ENCODE measurements at regions not wholly inside any gene's neighbourhood (a gene's known extent, or its start where the extent isn't known, plus 50 kb on each side); places are given as distances from the start of the nearest gene placed in this dataset.

DNA sequence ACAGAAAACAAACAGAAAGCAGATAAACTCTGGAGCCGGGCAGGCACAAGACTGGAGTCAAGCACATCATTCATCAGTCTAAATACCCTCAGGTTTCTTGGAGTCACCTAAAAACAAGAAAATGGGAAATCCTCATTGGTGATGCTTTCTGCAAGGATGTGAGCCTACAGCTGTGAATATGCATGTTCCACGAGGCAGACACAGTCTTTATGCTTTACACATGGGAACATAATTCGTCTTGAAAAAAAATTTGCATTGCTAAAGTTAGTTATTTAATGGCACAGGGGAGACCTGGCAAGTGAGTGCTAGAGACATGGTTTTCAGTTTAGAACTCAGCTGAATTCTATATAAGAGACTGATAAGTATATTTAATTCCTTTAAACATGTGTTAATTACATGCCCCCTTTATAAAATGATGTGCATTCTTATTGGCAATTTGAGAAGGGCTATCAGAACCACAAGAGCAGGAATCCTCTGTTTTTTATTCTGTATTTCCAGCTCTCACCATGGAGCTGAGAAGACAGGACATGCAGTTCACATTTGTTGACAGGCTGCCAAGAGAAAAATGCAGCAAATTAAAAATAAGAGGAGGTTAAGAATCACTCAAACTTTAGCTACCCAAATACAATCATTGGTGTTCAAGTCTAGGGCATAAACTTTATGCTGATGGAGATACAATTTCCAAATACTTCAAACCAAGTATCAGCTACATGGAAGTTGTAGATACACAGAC, 438.0 kb upstream of the MPDZ start:
- TF ChIP-seq CREB1 (IDR thresholded peaks at IDR 0.05; ENCODE audit: low read depth): no peak
- TF ChIP-seq REST (IDR thresholded peaks at IDR 0.05; ENCODE audit: low read depth): no peak
- TF ChIP-seq YY1 (IDR thresholded peaks at IDR 0.05; ENCODE audit: low read depth): no peak
- TF ChIP-seq EGR1 (IDR thresholded peaks at IDR 0.05): no peak
- TF ChIP-seq CEBPB (IDR thresholded peaks at IDR 0.05): no peak
- TF ChIP-seq RAD21 (IDR thresholded peaks at IDR 0.05; ENCODE audit: low read depth): no peak
- no peak; the same call in 1 of the 2 replicates for TF ChIP-seq NFIC (IDR thresholded peaks at IDR 0.05)
- no peak for TF ChIP-seq TAF1 (IDR thresholded peaks at IDR 0.05; ENCODE audit: low read depth)
- TF ChIP-seq TEAD4 (IDR thresholded peaks at IDR 0.05): no peak

- no peak for TF ChIP-seq CEBPB (IDR thresholded peaks at IDR 0.05)
- TF ChIP-seq YY1 (IDR thresholded peaks at IDR 0.05; ENCODE audit: low read depth): no peak
- TF ChIP-seq RAD21 (IDR thresholded peaks at IDR 0.05; ENCODE audit: low read depth): no peak
- no peak for TF ChIP-seq NFIC (IDR thresholded peaks at IDR 0.05)
- no peak for TF ChIP-seq EGR1 (IDR thresholded peaks at IDR 0.05)
- TF ChIP-seq TCF12 (IDR thresholded peaks at IDR 0.05; ENCODE audit: low read depth): no peak
- no peak for TF ChIP-seq FOXM1 (IDR thresholded peaks at IDR 0.05; ENCODE audit: borderline replicate concordance, low read depth)
- TF ChIP-seq TEAD4 (IDR thresholded peaks at IDR 0.05): no peak
- TF ChIP-seq USF1 (IDR thresholded peaks at IDR 0.05): no peak
- no peak for TF ChIP-seq REST (IDR thresholded peaks at IDR 0.05; ENCODE audit: low read depth)
- TF ChIP-seq MAX (IDR thresholded peaks at IDR 0.05): no peak
Observed at GRCh38 chr9:13716601-13717321, 437.3 kb upstream of the MPDZ start.

- no peak for TF ChIP-seq YY1 (IDR thresholded peaks at IDR 0.05; ENCODE audit: low read depth)
- TF ChIP-seq EP300 (IDR thresholded peaks at IDR 0.05; ENCODE audit: borderline replicate concordance): no peak
- TF ChIP-seq CEBPB (IDR thresholded peaks at IDR 0.05): no peak
- TF ChIP-seq TAF1 (IDR thresholded peaks at IDR 0.05; ENCODE audit: low read depth): no peak
- TF ChIP-seq REST (IDR thresholded peaks at IDR 0.05; ENCODE audit: low read depth): no peak
Observed at GRCh38 chr9:13716090-13716489, 436.6 kb upstream of the MPDZ start.

GRCh38 chr9:13715430-13715829, 435.9 kb upstream of the MPDZ start:
- TF ChIP-seq TCF12 (IDR thresholded peaks at IDR 0.05; ENCODE audit: low read depth) (no peak), RAD21 (IDR thresholded peaks at IDR 0.05; ENCODE audit: low read depth) (no peak), FOXM1 (IDR thresholded peaks at IDR 0.05; ENCODE audit: borderline replicate concordance, low read depth) (no peak), CEBPB (IDR thresholded peaks at IDR 0.05) (no peak), ZBTB7A (IDR thresholded peaks at IDR 0.05; ENCODE audit: low read depth) (no peak), EGR1 (IDR thresholded peaks at IDR 0.05) (no peak), TAF1 (IDR thresholded peaks at IDR 0.05; ENCODE audit: low read depth) (no peak), REST (IDR thresholded peaks at IDR 0.05; ENCODE audit: low read depth) (no peak), YY1 (IDR thresholded peaks at IDR 0.05; ENCODE audit: low read depth) (no peak), CREB1 (IDR thresholded peaks at IDR 0.05; ENCODE audit: low read depth) (no peak), USF1 (IDR thresholded peaks at IDR 0.05) (no peak)
